Chondrocyte (in vitro differentiated cells): ENCODE measurements at regions not wholly inside any gene's neighbourhood (a gene's known extent, or its start where the extent isn't known, plus 50 kb on each side); places are given as distances from the start of the nearest gene placed in this dataset.

Source experiments
- DNase-seq: peaks from one replicate; pipeline ENCODE4 v3.0.0; 2021; ENCODE audit warnings: mixed read lengths, low spot score
- H3K27ac Mint-ChIP-seq: one replicate; pipeline ENCODE4 v1.8.0; 2021; ENCODE audit warnings: mild to moderate bottlenecking, moderate library complexity, mixed read lengths; ENCODE audit not compliant: unreplicated experiment
- H3K27me3 Mint-ChIP-seq: 2 replicates; pipeline ENCODE4 v1.8.0; 2021; ENCODE audit warnings: low read depth, mixed read lengths
- H3K36me3 Mint-ChIP-seq: 2 replicates; pipeline ENCODE4 v1.8.0; 2021; ENCODE audit warnings: low read depth, mixed read lengths
- H3K4me1 Mint-ChIP-seq: 2 replicates; pipeline ENCODE4 v1.8.0; 2021; ENCODE audit warnings: low read depth, mild to moderate bottlenecking, mixed read lengths
- H3K4me3 Mint-ChIP-seq: one replicate; pipeline ENCODE4 v1.8.0; 2021; ENCODE audit warnings: mild to moderate bottlenecking, moderate library complexity, mixed read lengths; ENCODE audit not compliant: unreplicated experiment
- H3K9me3 Mint-ChIP-seq: 2 replicates; pipeline ENCODE4 v1.8.0; 2021; ENCODE audit warnings: low read depth, mixed read lengths
- CTCF ChIP-seq: fragments of 200-600 bp; sonication (generic); IDR thresholded peaks from 2 replicates; pipeline ENCODE4 v1.5.0; 2021; ENCODE audit warnings: antibody characterized with exemption, mild to moderate bottlenecking, moderate library complexity

- Mint-ChIP-seq H3K4me3 (no peak overlapping the region), H3K36me3 (no peaks in the 10 kb centered on the region), H3K27ac (no peak overlapping the region), H3K4me1 (peaks cover 15% of the 10 kb centered on the region), H3K27me3 (peaks cover 12% of the 10 kb centered on the region), H3K9me3 (peaks cover 5% of the 10 kb centered on the region)
- TF ChIP-seq CTCF, result no peak
- DNase-seq, result no peak
These were observed 58.6 kb upstream of the LOXL4 start for GRCh38 chr10:98326621-98327027.

GRCh38 chr10:98323221-98324164 is 55.5 kb upstream of the LOXL4 start:
- no peak for TF ChIP-seq CTCF
- Mint-ChIP-seq H3K27me3 (peaks cover 7% of the 10 kb centered on the region), H3K36me3 (no peaks in the 10 kb centered on the region), H3K4me1 (peaks cover 15% of the 10 kb centered on the region), H3K27ac (peak overlapping the region; percentile 45), H3K9me3 (peaks cover 1% of the 10 kb centered on the region), H3K4me3 (no peak overlapping the region)
- no peak for DNase-seq

- DNase-seq, result no peak
- Mint-ChIP-seq H3K36me3 (no peaks in the 10 kb centered on the region), H3K4me1 (peaks cover 23% of the 10 kb centered on the region), H3K9me3 (no peaks in the 10 kb centered on the region), H3K27me3 (peaks cover under 1% of the 10 kb centered on the region), H3K4me3 (no peak overlapping the region), H3K27ac (no peak overlapping the region)
- no peak for TF ChIP-seq CTCF
These were observed 53.3 kb upstream of the LOXL4 start for GRCh38 chr10:98321186-98321780.

- Mint-ChIP-seq H3K9me3 (no peaks in the 10 kb centered on the region), H3K27ac (no peak overlapping the region), H3K4me1 (peaks cover 23% of the 10 kb centered on the region), H3K27me3 (no peaks in the 10 kb centered on the region), H3K36me3 (no peaks in the 10 kb centered on the region), H3K4me3 (no peak overlapping the region)
- no peak for DNase-seq
- TF ChIP-seq CTCF, result no peak
These were observed 52.6 kb upstream of the LOXL4 start for GRCh38 chr10:98320486-98321185.

GRCh38 chr10:98318861-98319260 is 50.9 kb upstream of the LOXL4 start:
- Mint-ChIP-seq H3K27me3 (no peaks in the 10 kb centered on the region), H3K9me3 (no peaks in the 10 kb centered on the region), H3K4me1 (peaks cover 23% of the 10 kb centered on the region)

More at GRCh38 chr10:98318861-98319260, 50.9 kb upstream of the LOXL4 start:
- TF ChIP-seq CTCF, result no peak
- Mint-ChIP-seq H3K36me3 (no peaks in the 10 kb centered on the region), H3K4me3 (no peak overlapping the region), H3K27ac (no peak overlapping the region)
- no peak for DNase-seq
